ENCODE measurements at regions not wholly inside any gene's neighbourhood (a gene's known extent, or its start where the extent isn't known, plus 50 kb on each side); places are given as distances from the start of the nearest gene placed in this dataset.

- TF ChIP-seq CTCF (IDR thresholded peaks at IDR 0.05; ENCODE audit: insufficient read depth, low read length, severe bottlenecking), result no peak
- FAIRE-seq, result no peak
- Histone ChIP-seq H3K4me3 (ENCODE audit: low read depth, low read length) (no peak overlapping the region), H3K27me3 (ENCODE audit: control insufficient read depth, insufficient read depth, low read length) (no peaks in the 10 kb centered on the region), H3K36me3 (ENCODE audit: control insufficient read depth, insufficient read depth, low read length) (no peaks in the 10 kb centered on the region)
- DNase-seq (ENCODE audit: low read depth), result no peak
These were observed 53.8 kb upstream of the GPR78 start for GRCh38 chr4:8526363-8526855.

- no peaks in the 10 kb centered on the region for H3K36me3 ChIP-seq (ENCODE audit: control insufficient read depth, insufficient read depth, low read length)
- DNase-seq (ENCODE audit: low read depth), result peak; percentile 67
- no peak for FAIRE-seq
- no peak for TF ChIP-seq CTCF (IDR thresholded peaks at IDR 0.05; ENCODE audit: insufficient read depth, low read length, severe bottlenecking)
- H3K27me3 ChIP-seq (ENCODE audit: control insufficient read depth, insufficient read depth, low read length), result no peaks in the 10 kb centered on the region
- no peak overlapping the region for H3K4me3 ChIP-seq (ENCODE audit: low read depth, low read length)
These were observed 51.5 kb upstream of the GPR78 start for GRCh38 chr4:8528713-8529112.
